Neural crest cell (in vitro differentiated cells): ENCODE measurements at regions not wholly inside any gene's neighbourhood (a gene's known extent, or its start where the extent isn't known, plus 50 kb on each side); places are given as distances from the start of the nearest gene placed in this dataset.

ENCODE experiments used
- DNase-seq: peaks from one replicate; pipeline ENCODE4 v3.0.0; 2021; ENCODE audit warnings: low read depth, mixed read lengths, low spot score
- H3K27ac Mint-ChIP-seq: one replicate; pipeline ENCODE4 v1.8.0; 2021; ENCODE audit warnings: mild to moderate bottlenecking, mixed read lengths; ENCODE audit not compliant: unreplicated experiment
- H3K27me3 Mint-ChIP-seq: 2 replicates; pipeline ENCODE4 v1.8.0; 2021; ENCODE audit warnings: low read depth, mild to moderate bottlenecking, mixed read lengths
- H3K36me3 Mint-ChIP-seq: 2 replicates; pipeline ENCODE4 v1.8.0; 2021; ENCODE audit warnings: low read depth, mild to moderate bottlenecking, mixed read lengths
- H3K4me1 Mint-ChIP-seq: 2 replicates; pipeline ENCODE4 v1.8.0; 2021; ENCODE audit warnings: mixed read lengths
- H3K4me3 Mint-ChIP-seq: one replicate; pipeline ENCODE4 v1.8.0; 2021; ENCODE audit warnings: mild to moderate bottlenecking, mixed read lengths
- H3K9me3 Mint-ChIP-seq: 2 replicates; pipeline ENCODE4 v1.8.0; 2021; ENCODE audit warnings: mixed read lengths
- CTCF ChIP-seq: fragments of 200-600 bp; sonication (generic); conservative IDR thresholded peaks from 2 replicates; pipeline ENCODE4 v1.5.0; 2021; ENCODE audit warnings: antibody characterized with exemption, mild to moderate bottlenecking

GRCh38 chr5:143494595-143494994, 91.1 kb upstream of the NR3C1 start:
- Mint-ChIP-seq H3K36me3 (no peaks in the 10 kb centered on the region), H3K4me1 (no peaks in the 10 kb centered on the region), H3K27me3 (no peaks in the 10 kb centered on the region), H3K9me3 (peaks cover 7% of the 10 kb centered on the region), H3K27ac (no peak overlapping the region), H3K4me3 (no peak overlapping the region)
- DNase-seq, result no peak
- TF ChIP-seq CTCF, result no peak

DNA sequence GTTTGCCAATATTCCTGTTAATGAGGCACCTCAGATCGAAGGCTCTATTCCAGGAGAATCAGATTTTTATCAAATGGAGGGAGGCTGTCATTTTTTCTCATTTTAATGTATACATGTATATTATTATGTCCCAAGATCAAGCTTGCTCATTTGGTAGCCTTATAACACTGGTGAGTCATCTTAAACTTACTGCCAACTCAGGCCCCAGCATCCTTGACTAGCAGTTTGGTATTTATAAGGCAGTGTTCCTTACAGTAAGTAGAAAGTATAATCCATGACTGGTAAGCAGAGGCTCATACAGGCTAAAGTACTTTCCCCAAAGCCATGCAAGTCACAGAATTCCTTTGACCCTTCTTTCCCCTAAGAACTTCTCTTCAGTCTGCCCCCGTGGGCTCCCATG, 90.7 kb upstream of the NR3C1 start:
- Mint-ChIP-seq H3K27ac (no peak overlapping the region), H3K9me3 (peaks cover 7% of the 10 kb centered on the region), H3K36me3 (no peaks in the 10 kb centered on the region), H3K4me3 (no peak overlapping the region), H3K27me3 (no peaks in the 10 kb centered on the region), H3K4me1 (no peaks in the 10 kb centered on the region)
- TF ChIP-seq CTCF, result no peak
- DNase-seq, result no peak

DNA sequence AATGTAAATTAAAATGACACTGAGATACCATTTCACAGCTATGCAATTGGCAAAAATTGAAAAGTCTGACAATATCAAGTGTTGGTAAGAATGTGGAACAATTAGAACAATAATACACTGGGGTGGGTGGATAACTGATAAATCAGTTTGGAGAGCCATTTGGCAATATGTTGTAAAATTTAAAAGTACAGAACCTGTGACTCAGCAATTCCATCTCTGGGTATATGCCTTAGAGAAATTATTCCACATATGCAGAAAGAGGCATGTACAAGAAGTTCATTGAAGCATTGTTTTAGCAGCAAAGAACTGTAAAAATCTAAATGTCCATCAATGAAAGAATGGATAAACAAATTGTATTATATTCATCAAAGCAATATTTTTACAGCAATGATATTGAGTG, 89.3 kb upstream of the NR3C1 start:
- no peaks in the 10 kb centered on the region for H3K4me1 Mint-ChIP-seq

GRCh38 chr5:143491646-143492045, 88.2 kb upstream of the NR3C1 start:
- TF ChIP-seq CTCF, result no peak
- Mint-ChIP-seq H3K27ac (no peak overlapping the region), H3K27me3 (no peaks in the 10 kb centered on the region), H3K9me3 (peaks cover 7% of the 10 kb centered on the region), H3K4me1 (no peaks in the 10 kb centered on the region), H3K4me3 (no peak overlapping the region), H3K36me3 (no peaks in the 10 kb centered on the region)
- DNase-seq, result no peak

More for the DNA sequence above, 89.3 kb upstream of the NR3C1 start:
- no peak overlapping the region for H3K27ac Mint-ChIP-seq
- no peak overlapping the region for H3K4me3 Mint-ChIP-seq
- H3K36me3 Mint-ChIP-seq, result no peaks in the 10 kb centered on the region
- H3K9me3 Mint-ChIP-seq, result peaks cover 7% of the 10 kb centered on the region
- no peaks in the 10 kb centered on the region for H3K27me3 Mint-ChIP-seq
- no peak for DNase-seq
- TF ChIP-seq CTCF, result no peak

GRCh38 chr5:143488381-143488780, 84.9 kb upstream of the NR3C1 start:
- TF ChIP-seq CTCF, result no peak
- H3K9me3 Mint-ChIP-seq, result peaks cover 7% of the 10 kb centered on the region

DNA sequence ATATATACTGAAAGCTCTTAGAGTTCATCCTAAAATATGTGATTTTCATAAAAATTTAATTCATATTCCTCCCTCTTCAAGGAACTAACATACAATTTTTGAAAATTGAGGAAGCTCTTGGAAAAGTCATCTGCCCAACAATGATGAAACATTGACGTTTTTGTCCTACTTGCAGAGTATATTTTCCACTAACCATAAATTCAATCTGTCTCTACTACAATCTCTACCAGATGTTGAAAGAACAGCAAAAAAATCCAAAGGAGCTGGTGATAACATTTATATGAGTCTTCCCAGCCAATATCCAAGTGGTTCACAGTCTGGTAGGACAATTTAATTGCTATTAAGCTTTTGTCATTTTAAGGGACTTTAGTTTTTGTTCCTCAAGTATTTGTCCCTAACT, 81.1 kb upstream of the NR3C1 start:
- DNase-seq, result no peak
- Mint-ChIP-seq H3K9me3 (no peaks in the 10 kb centered on the region), H3K4me3 (no peak overlapping the region), H3K4me1 (no peaks in the 10 kb centered on the region), H3K27ac (no peak overlapping the region), H3K27me3 (no peaks in the 10 kb centered on the region), H3K36me3 (no peaks in the 10 kb centered on the region)
- TF ChIP-seq CTCF, result no peak

More at GRCh38 chr5:143488381-143488780, 84.9 kb upstream of the NR3C1 start:
- no peaks in the 10 kb centered on the region for H3K27me3 Mint-ChIP-seq
- H3K27ac Mint-ChIP-seq, result peak overlapping the region; percentile 51
- H3K4me1 Mint-ChIP-seq, result no peaks in the 10 kb centered on the region
- H3K4me3 Mint-ChIP-seq, result no peak overlapping the region
- DNase-seq, result no peak
- H3K36me3 Mint-ChIP-seq, result no peaks in the 10 kb centered on the region
